BLaER1 (cell line): ENCODE measurements at regions not wholly inside any gene's neighbourhood (a gene's known extent, or its start where the extent isn't known, plus 50 kb on each side); places are given as distances from the start of the nearest gene placed in this dataset.

Experiments
- H3K27ac ChIP-seq: shearing (Covaris generic); formaldehyde crosslinking; 2 replicates; pipeline ENCODE4 v1.8.1; 2022
- H3K27me3 ChIP-seq: shearing (Covaris generic); formaldehyde crosslinking; 2 replicates; pipeline ENCODE4 v1.8.1; 2022
- H3K36me3 ChIP-seq: shearing (Covaris generic); formaldehyde crosslinking; 2 replicates; pipeline ENCODE4 v1.8.1; 2022
- H3K4me1 ChIP-seq: shearing (Covaris generic); formaldehyde crosslinking; 2 replicates; pipeline ENCODE4 v1.8.1; 2022
- H3K4me2 ChIP-seq: shearing (Covaris generic); formaldehyde crosslinking; 2 replicates; pipeline ENCODE4 v1.8.1; 2022
- H3K4me3 ChIP-seq: shearing (Covaris generic); formaldehyde crosslinking; 2 replicates; pipeline ENCODE4 v1.8.1; 2022
- H3K9ac ChIP-seq: shearing (Covaris generic); formaldehyde crosslinking; 2 replicates; pipeline ENCODE4 v1.8.1; 2022
- H3K9me3 ChIP-seq: shearing (Covaris generic); formaldehyde crosslinking; 2 replicates; pipeline ENCODE4 v1.8.1; 2022
- H4K20me1 ChIP-seq: shearing (Covaris generic); formaldehyde crosslinking; 2 replicates; pipeline ENCODE4 v1.8.1; 2022
- Cebpa-rat ChIP-seq: shearing (Covaris generic); IDR thresholded peaks from 2 replicates; pipeline ENCODE4 v1.8.1; 2022

DNA sequence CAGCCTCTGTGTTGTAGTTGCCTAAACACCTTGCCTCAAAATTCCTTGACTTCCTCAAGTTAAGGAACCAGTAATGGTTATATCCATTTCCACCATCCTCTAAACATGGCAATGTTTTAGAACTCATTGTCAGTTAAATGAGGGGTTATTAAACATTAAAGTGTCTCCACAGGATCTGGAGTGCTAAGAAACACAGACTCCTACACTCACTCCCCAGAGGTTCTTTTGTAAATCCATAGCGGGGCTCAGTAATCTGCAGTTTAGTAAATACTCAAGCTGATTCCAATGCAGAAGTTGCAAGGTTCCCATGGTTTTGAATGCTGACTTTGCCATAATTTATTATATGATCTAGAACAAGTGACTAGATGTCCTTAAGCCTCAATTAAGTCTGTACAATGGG is 245.5 kb downstream of the GPAT3 start:
- Histone ChIP-seq H3K36me3 (no peaks in the 10 kb centered on the region), H3K27me3 (no peaks in the 10 kb centered on the region), H3K9ac (no peak overlapping the region), H4K20me1 (no peaks in the 10 kb centered on the region), H3K4me3 (no peak overlapping the region), H3K9me3 (no peaks in the 10 kb centered on the region), H3K27ac (no peak overlapping the region), H3K4me2 (no peak overlapping the region), H3K4me1 (no peaks in the 10 kb centered on the region)
- TF ChIP-seq Cebpa-rat, result no peak

DNA sequence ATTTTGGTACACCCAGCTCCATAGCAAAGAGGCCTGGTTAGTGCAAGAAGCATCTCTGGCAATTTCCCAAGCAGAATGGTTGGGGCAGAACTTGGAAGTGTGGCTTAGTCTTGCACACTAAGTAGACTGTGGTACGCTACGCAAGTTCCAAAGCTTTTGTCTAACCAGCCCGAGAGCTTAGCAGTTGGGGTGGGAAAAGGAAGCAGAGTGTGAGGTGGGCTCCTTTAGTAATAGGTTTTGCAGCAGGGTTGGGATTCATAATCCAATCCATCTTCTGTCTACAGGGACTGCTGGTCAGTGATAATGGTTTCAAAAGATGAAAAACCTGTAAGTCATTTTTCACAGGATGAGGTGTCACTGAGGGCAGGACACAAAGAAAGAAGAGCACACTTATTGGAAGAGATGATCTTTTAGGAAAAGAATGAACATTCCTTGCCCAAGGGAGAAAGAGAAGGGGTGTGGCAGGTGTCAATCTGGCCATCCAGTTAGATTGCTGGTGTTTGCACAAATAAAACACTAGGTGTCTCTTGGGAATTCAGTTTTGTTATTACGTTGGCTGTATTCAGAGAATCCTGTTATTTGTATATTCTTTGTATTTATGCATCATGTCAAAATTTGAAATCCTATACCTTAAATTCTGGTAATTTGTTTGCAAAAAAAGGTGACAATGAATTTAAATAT is 244.3 kb downstream of the GPAT3 start:
- Histone ChIP-seq H3K9ac (no peak overlapping the region), H3K27me3 (no peaks in the 10 kb centered on the region), H3K4me1 (no peaks in the 10 kb centered on the region), H3K4me2 (no peak overlapping the region), H3K4me3 (no peak overlapping the region), H4K20me1 (no peaks in the 10 kb centered on the region), H3K27ac (no peak overlapping the region), H3K36me3 (no peaks in the 10 kb centered on the region), H3K9me3 (no peaks in the 10 kb centered on the region)
- TF ChIP-seq Cebpa-rat, result no peak

GRCh38 chr4:83779103-83780052 is 243.5 kb downstream of the GPAT3 start:
- no peaks in the 10 kb centered on the region for H3K4me1 ChIP-seq
- H3K4me2 ChIP-seq, result no peak overlapping the region
- no peak overlapping the region for H3K27ac ChIP-seq
- H4K20me1 ChIP-seq, result no peaks in the 10 kb centered on the region
- H3K36me3 ChIP-seq, result no peaks in the 10 kb centered on the region
- H3K9ac ChIP-seq, result no peak overlapping the region
- no peaks in the 10 kb centered on the region for H3K9me3 ChIP-seq
- no peak overlapping the region for H3K4me3 ChIP-seq
- no peaks in the 10 kb centered on the region for H3K27me3 ChIP-seq
- no peak for TF ChIP-seq Cebpa-rat

DNA sequence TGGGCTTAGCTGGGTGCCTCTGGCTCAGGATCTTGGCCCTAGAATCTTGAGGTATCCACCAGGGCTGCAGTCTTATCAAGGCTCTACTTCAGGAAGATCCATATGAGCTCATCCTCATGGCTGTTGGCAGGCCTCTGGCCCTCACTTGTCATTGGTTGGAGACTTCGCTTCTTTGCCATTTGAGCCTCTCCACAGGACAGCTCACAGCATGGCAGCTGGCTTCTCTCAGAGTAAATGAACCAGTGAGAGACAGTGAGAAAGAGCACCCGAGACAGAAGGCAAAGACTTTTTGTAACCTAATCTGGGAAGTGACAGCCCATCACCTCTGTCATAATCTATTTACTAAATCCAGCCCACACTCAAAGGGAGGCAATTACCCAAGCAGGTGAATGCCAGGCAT is 236.8 kb downstream of the GPAT3 start:
- no peaks in the 10 kb centered on the region for H3K27me3 ChIP-seq
- no peak overlapping the region for H3K27ac ChIP-seq
- no peak overlapping the region for H3K4me3 ChIP-seq
- H3K4me1 ChIP-seq, result peaks cover 18% of the 10 kb centered on the region
- TF ChIP-seq Cebpa-rat, result no peak
- no peaks in the 10 kb centered on the region for H3K9me3 ChIP-seq
- no peak overlapping the region for H3K4me2 ChIP-seq
- H4K20me1 ChIP-seq, result no peaks in the 10 kb centered on the region
- H3K9ac ChIP-seq, result no peak overlapping the region
- no peaks in the 10 kb centered on the region for H3K36me3 ChIP-seq

DNA sequence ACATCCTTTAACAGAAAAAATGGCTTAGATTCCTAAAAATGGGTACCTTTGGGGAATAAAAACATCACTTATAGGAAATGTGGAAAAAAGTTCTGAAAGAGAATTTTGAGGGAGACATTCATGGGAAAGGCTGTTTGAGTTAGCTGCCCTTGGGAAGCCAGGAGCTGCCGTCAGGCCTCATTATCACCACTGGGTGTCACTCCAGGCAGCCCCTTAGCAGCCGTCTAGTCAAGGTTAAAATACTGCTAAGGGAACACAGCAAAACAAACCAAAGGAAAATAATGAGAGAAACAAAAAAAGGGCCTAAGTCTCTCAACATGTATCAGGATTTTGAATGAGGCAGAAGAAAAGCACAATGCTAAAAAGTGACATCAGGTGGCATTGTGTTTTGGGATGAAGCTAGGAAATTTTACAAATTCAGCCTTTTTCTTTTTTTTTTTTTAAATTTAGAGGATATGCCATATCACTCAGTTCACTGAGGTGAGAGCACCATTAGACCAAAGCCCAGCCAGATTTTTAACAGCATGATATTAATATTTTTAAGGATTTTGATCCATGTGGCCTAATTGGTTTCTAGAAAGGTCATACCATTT is 235.3 kb downstream of the GPAT3 start:
- Histone ChIP-seq H3K4me1 (peaks cover 18% of the 10 kb centered on the region), H3K27me3 (no peaks in the 10 kb centered on the region), H3K9me3 (no peaks in the 10 kb centered on the region), H3K9ac (no peak overlapping the region), H4K20me1 (no peaks in the 10 kb centered on the region), H3K36me3 (no peaks in the 10 kb centered on the region), H3K27ac (no peak overlapping the region), H3K4me2 (no peak overlapping the region), H3K4me3 (no peak overlapping the region)
- no peak for TF ChIP-seq Cebpa-rat

DNA sequence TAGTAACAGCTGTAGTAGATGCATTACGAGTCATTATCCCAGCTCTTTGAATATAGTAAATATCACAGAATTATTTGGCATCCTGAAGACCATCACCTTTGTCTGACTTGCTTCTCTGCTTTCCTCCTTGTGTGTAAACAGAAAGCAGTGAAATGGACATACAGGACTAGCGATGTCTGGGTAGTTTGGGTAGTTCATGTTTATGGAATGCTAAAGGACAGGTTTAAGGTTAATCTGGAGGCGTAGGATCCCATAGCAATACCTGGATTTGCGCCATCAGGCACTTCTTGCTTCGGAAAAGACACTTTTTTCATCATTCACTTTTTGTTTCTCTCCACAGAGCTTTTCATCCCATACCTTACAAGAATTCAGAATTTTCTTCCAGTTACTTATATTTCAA is 232.2 kb downstream of the GPAT3 start:
- no peak overlapping the region for H3K27ac ChIP-seq
- no peaks in the 10 kb centered on the region for H3K9me3 ChIP-seq
- no peaks in the 10 kb centered on the region for H3K36me3 ChIP-seq
- no peak overlapping the region for H3K9ac ChIP-seq
- peaks cover 18% of the 10 kb centered on the region for H3K4me1 ChIP-seq
- no peaks in the 10 kb centered on the region for H3K27me3 ChIP-seq
- no peaks in the 10 kb centered on the region for H4K20me1 ChIP-seq
- H3K4me3 ChIP-seq, result no peak overlapping the region
- no peak for TF ChIP-seq Cebpa-rat
- H3K4me2 ChIP-seq, result no peak overlapping the region

DNA sequence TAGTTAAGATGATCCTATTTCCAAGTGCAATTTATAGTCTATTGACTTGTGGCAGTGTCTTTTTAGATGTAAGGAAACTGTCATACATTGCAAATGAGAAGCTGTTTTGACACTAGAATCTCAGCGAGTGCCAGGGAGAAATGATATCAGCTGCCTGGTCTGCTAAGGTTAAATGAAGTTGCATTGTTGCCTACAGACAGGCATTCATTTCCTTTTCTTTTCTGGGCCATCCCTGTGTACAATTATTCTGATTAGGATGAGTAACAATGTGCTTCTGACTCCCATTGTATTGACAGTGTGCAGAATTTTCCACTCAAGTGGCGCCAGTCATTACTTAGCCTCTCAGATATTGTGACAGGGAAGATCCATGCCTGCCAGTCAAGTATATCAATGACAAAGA is 231.2 kb downstream of the GPAT3 start:
- Histone ChIP-seq H3K4me2 (no peak overlapping the region), H3K9ac (no peak overlapping the region), H4K20me1 (no peaks in the 10 kb centered on the region), H3K27ac (no peak overlapping the region), H3K4me3 (no peak overlapping the region), H3K27me3 (no peaks in the 10 kb centered on the region), H3K36me3 (no peaks in the 10 kb centered on the region), H3K9me3 (no peaks in the 10 kb centered on the region), H3K4me1 (peaks cover 18% of the 10 kb centered on the region)
- TF ChIP-seq Cebpa-rat, result no peak

DNA sequence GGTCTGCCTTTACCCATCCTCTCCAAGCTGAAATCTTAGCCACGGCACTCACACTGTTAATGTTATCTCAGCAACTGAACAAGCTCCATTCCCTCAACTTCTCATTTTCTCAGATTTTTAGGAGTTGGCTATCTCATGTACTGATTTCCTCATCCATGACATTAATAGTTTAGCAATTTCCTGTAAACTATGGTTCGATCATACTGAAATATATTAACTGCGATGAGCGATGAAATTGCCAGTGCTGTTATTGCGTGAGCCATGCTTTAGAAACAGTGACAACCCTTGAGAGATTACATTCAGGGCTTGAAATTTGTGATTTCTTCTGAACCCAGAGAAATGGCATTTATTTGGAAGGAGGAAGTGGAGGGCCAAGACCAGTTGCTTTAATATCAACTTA is 223.7 kb downstream of the GPAT3 start:
- no peak overlapping the region for H3K4me2 ChIP-seq
- H3K9me3 ChIP-seq, result no peaks in the 10 kb centered on the region
- no peaks in the 10 kb centered on the region for H4K20me1 ChIP-seq
- no peak overlapping the region for H3K27ac ChIP-seq
- H3K36me3 ChIP-seq, result no peaks in the 10 kb centered on the region
- no peak overlapping the region for H3K9ac ChIP-seq
- no peak overlapping the region for H3K4me3 ChIP-seq
- TF ChIP-seq Cebpa-rat, result no peak
- H3K4me1 ChIP-seq, result no peaks in the 10 kb centered on the region
- no peaks in the 10 kb centered on the region for H3K27me3 ChIP-seq

DNA sequence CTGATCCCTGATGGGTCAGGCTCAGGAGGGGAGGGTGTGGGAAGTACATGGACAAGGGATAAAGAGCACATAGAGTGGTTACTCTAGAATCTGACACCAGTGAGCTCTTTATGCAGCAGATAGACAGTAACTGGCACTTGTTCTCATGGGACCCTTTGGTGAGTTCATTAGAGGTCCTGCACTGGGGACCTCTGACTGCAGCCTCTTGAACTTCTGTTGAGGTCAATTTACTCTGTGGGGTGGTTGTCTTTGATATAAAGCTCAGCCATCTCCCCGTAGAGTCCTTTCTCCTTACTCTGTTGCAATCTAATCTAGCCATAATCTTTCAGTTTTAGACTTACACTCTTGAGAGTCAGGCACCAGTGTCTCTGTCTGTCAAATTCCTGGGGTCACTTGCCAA is 222.4 kb downstream of the GPAT3 start:
- Histone ChIP-seq H3K4me2 (no peak overlapping the region), H3K27ac (no peak overlapping the region), H3K4me3 (no peak overlapping the region), H4K20me1 (no peaks in the 10 kb centered on the region), H3K27me3 (no peaks in the 10 kb centered on the region), H3K9me3 (no peaks in the 10 kb centered on the region), H3K9ac (no peak overlapping the region), H3K36me3 (no peaks in the 10 kb centered on the region), H3K4me1 (no peaks in the 10 kb centered on the region)
- no peak for TF ChIP-seq Cebpa-rat

DNA sequence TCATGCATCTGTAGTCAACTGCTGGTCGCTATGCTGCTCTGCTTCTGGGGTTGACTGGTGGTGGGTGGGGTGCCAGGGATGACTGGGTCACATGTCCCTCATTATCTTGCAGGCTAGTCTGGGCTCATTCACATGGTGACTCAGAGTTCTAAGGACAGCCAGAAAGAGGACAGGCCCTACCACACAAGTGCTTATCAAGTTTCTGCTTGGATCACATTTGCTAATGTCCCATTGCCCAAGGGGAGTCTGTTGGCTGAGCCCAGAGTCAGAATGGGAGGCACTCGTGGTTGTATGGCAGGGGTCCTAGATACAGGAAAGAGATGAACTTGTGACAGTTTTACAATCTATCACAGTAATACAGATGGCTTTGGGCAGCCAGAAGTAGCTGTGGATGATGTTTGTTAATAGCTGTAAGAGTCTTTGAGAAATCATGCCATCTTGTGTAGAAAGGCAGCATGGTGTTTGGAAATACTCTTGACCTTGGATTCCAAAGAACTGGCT is 221.3 kb downstream of the GPAT3 start:
- no peaks in the 10 kb centered on the region for H4K20me1 ChIP-seq
- H3K27me3 ChIP-seq, result no peaks in the 10 kb centered on the region
- no peak overlapping the region for H3K9ac ChIP-seq
- no peaks in the 10 kb centered on the region for H3K36me3 ChIP-seq
- H3K4me1 ChIP-seq, result no peaks in the 10 kb centered on the region
- H3K9me3 ChIP-seq, result no peaks in the 10 kb centered on the region
- H3K27ac ChIP-seq, result no peak overlapping the region
- no peak overlapping the region for H3K4me2 ChIP-seq
- H3K4me3 ChIP-seq, result no peak overlapping the region
- TF ChIP-seq Cebpa-rat, result no peak
